Non-pigmented ciliary epithelial cell (primary cell): ENCODE measurements at regions not wholly inside any gene's neighbourhood (a gene's known extent, or its start where the extent isn't known, plus 50 kb on each side); places are given as distances from the start of the nearest gene placed in this dataset.
"Not testable (repeated sequence)": the region's sequence is repeated elsewhere in the genome, so short reads cannot be mapped to it uniquely, and the experiment has no call there.

Source experiments
- DNase-seq: peaks from one replicate; pipeline ENCODE4 v3.0.0-alpha.2; 2010; ENCODE audit warnings: low read depth

GRCh38 chr1:234901491-234902049 is 227.1 kb downstream of the TOMM20 start:
- DNase-seq, result no peak

- no peak for DNase-seq
These were observed 228.0 kb downstream of the TOMM20 start for GRCh38 chr1:234900595-234900994.

GRCh38 chr1:234899730-234900072 is 228.9 kb downstream of the TOMM20 start:
- no peak for DNase-seq

GRCh38 chr1:234899041-234899729 is 229.5 kb downstream of the TOMM20 start:
- no peak for DNase-seq

- DNase-seq, result no peak
These were observed 230.1 kb downstream of the TOMM20 start for GRCh38 chr1:234898455-234899033.

GRCh38 chr1:234897754-234898454 is 230.7 kb downstream of the TOMM20 start:
- DNase-seq, result no peak

GRCh38 chr1:234897390-234897749 is 231.3 kb downstream of the TOMM20 start:
- no peak for DNase-seq

- no peak for DNase-seq
These were observed 231.9 kb downstream of the TOMM20 start for GRCh38 chr1:234896477-234897389.

- DNase-seq, result no peak
These were observed 234.7 kb downstream of the TOMM20 start for GRCh38 chr1:234893725-234894630.

GRCh38 chr1:234893359-234893724 is 235.3 kb downstream of the TOMM20 start:
- DNase-seq, result no peak

GRCh38 chr1:234892642-234893041 is 236.0 kb downstream of the TOMM20 start:
- DNase-seq, result no peak

GRCh38 chr1:234891427-234891826 is 237.2 kb downstream of the TOMM20 start:
- DNase-seq, result no peak

GRCh38 chr1:234889643-234890042 is 239.0 kb downstream of the TOMM20 start:
- no peak for DNase-seq

- DNase-seq, result not testable (repeated sequence)
These were observed 240.4 kb downstream of the TOMM20 start for GRCh38 chr1:234888247-234888646.

GRCh38 chr1:234887016-234887900 is 241.4 kb downstream of the TOMM20 start:
- no peak for DNase-seq

GRCh38 chr1:234886081-234886984 is 242.3 kb downstream of the TOMM20 start:
- DNase-seq, result no peak

GRCh38 chr1:234885601-234886000 is 243.0 kb downstream of the TOMM20 start:
- DNase-seq, result no peak

GRCh38 chr1:234884701-234885100 is 243.9 kb downstream of the TOMM20 start:
- DNase-seq, result no peak

- no peak for DNase-seq
These were observed 244.6 kb downstream of the TOMM20 start for GRCh38 chr1:234884006-234884405.
